ENCODE measurements at regions not wholly inside any gene's neighbourhood (a gene's known extent, or its start where the extent isn't known, plus 50 kb on each side); places are given as distances from the start of the nearest gene placed in this dataset.

DNA sequence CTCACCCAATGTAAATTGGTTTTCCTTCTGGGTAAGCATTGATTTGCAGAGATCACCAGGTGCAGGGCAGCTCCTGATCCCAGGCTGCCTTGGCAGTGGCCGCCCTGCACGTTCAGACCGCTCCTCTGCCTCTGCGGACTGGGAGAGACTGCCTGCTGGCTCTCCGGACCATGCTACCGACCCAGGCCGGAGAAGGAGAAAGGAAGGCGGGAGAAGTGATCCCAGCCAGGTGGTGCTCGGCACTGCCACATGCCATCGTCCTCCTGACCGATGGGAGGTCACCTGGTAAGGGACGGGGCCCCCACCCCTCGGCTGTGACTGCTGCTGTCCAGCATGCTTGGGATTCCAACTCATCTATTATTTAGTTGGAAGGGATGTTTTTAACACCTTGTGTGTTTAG, 108.1 kb upstream of the POU3F3 start:
- DNase-seq (ENCODE audit: extremely low read depth in 1 of 2, low read depth in 1 of 2): no peak

DNA sequence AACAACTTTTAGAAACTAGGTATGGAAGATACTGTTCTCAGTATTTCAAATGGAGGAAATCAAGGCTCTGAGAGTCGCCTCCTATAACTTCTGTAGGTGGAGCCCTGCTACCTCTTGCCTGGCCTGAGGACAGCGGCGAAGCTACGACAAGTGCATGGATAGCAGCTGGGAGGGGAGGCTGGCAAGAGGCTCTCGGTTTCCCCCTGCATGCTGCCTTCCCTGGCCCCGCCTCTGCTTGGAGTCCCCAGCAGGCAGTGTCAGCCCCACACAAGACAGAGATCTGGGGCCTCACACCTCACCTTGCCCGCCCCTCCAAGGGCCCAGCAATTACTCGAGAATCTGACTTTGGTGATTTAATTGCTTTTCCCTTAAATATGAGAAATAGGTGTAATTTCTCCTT, 107.6 kb upstream of the POU3F3 start:
- DNase-seq (ENCODE audit: extremely low read depth in 1 of 2, low read depth in 1 of 2): no peak

DNA sequence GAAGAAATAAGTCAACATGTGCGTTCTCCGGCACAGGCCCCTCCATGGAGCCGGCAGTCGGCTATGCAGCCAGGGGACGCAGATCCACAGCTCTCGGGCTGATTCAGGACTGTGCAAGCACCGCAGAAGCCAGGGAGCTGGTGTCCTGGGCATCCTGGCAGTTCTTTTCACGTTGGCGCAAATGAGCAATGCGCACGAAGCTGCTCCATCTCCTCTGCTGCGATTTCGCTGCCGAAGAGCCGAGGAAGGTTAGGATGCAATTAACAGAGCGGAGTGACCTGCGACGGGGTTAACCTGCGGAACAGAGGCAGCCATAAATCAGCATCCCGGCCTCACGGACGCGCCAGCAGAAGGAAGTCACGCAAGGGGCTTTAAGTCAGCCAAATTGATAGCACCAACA, 107.1 kb upstream of the POU3F3 start:
- DNase-seq (ENCODE audit: extremely low read depth in 1 of 2, low read depth in 1 of 2): no peak

DNA sequence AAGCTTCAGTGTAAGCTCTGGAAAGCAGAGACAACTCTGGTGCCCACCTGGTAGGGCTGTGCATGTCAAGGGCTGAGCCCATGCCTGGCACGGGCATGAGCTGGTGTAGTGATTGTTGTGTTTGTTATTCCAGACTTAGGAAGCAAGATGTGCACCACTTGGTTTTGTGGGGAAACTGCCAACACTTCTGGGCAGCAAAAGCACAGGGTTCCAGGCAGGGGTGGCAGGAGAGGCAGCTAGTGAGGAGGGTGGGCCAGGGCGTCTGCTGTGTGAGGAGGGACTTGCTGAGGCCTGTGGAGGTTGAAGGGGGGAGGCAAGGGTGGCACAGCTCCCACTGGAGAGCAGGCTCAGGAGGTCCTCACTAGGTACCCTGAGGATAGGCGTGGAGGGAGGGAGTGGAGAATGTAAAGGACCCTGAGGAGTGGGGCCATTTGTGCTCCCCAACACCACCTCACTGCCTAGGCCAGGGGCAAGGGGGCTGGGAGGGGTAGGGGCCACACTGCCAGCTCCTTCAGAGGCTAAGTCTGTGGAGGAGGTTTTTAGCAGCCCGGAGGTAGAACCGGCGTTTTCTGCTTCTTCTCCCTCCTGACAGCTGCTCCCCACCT, 104.0 kb upstream of the POU3F3 start:
- DNase-seq (ENCODE audit: extremely low read depth in 1 of 2, low read depth in 1 of 2): no peak

DNA sequence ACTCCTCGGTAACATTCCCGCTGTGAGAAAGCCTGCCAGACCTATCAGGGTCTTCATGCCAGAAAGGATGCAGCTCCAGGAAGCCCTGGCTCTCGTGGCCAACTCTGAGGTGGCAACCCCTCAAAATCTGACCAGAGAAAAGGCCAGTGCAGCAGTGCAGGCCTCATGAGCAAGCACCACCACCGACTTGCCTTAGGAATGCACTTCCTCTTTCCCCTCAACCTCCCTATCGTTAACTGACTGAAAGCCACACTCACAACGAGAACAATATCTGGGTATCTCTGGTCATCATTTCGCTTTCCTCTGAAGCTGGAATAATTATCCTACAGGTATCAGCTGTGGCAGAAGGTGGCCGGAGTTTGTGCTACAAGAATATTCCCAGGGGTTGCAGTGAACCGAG, 101.4 kb upstream of the POU3F3 start:
- DNase-seq (ENCODE audit: extremely low read depth in 1 of 2, low read depth in 1 of 2): no peak

DNA sequence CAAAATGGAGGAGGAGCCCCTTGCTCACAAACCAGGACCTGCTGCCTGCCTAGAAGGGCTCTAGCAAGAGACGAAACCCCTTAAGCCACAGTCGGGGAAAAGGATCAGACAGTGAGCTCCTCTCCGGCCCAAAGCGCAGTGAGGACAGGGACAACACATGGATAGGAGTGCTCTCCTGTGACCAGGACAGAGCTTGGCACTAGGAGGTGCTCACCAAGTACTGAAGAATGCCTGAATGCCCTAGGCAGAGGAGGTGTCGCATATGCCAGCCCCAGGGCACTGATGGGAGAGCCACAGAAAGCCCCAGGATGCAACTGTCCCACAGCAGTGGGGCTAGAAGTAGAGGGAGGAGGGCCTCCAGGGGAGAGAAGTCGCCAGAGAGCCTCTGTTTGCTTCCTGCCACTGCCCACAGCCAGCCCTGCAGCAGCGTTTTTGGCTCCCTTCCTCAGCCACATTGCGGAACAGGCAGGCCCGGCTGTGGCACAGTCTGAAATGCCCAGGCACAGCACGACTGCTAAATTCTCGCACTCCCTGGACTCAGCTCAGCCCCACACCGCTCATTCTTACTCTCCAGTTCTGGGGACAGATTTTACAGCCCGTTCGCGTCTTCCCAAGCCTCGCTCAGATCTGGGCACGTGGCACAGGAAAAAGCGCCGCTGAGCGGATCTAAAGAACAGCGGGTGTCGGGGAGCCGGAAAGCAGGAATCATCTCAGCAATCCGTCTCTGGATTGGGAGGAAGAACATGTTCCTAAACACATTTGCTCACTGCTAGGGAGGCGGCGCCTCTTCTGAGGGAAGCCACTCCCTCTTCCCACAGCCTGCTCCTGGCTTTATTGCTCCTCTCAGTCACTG, 98.7 kb upstream of the POU3F3 start:
- DNase-seq (ENCODE audit: extremely low read depth in 1 of 2, low read depth in 1 of 2): no peak

DNA sequence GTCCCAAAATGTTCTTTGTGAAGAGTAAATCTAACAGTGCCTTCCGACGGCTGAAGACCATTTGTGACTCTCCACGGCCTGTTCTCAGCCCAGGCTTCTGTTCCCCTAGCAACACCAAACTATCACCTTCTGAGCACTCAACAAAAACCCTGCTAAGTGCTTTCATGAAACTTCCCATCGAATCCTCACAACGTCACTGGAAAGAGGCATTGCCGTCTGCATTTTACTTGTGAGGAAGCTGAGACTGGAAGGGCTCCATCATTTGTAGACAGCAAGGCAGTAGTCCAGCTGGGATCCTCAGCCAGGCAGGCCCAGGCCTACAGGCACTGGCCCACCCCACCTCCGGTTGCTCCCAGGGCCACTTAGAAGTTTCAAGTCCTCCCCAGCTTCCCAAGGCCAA, 97.8 kb upstream of the POU3F3 start:
- DNase-seq (ENCODE audit: extremely low read depth in 1 of 2, low read depth in 1 of 2): no peak

DNA sequence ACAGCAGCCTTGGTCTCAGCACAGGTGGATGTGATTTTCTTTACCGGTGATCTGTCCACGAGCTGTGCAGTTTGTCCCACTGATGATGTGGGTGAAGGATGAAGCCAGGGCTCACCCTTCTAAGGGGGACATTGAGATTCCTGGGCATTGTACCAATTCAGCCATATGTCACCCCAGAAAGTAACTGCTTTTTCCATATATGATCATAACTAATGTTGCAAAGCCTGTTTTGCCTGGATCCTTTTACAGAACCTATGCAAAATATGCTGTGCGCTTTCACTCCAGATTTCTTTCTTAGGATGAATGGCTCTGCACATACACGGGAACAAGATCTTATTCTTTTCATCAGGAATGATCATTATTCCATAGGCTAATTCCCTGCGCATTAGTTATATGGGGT, 96.9 kb upstream of the POU3F3 start:
- no peak for DNase-seq (ENCODE audit: extremely low read depth in 1 of 2, low read depth in 1 of 2)

DNA sequence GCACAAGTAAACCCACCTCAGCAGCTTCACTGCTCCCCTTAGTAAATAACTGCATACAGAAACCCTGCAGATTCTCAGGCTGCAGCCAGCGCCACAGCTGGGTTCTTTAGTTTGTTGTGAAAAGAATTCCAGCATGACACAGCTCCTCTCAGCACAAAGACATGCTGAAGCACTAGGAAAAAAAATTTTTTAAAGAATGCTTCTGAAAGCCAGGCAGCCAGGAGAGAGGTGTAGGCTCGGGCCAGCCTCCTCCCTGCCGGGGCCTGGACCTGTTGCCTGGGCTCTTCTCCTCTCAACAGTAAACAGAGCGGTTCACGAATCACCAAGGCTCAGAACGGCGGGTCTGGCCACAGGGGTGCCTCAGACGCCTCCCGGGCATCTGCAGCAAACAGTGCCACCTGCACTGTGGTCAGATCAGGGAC, 95.7 kb upstream of the POU3F3 start:
- no peak for DNase-seq (ENCODE audit: extremely low read depth in 1 of 2, low read depth in 1 of 2)

DNA sequence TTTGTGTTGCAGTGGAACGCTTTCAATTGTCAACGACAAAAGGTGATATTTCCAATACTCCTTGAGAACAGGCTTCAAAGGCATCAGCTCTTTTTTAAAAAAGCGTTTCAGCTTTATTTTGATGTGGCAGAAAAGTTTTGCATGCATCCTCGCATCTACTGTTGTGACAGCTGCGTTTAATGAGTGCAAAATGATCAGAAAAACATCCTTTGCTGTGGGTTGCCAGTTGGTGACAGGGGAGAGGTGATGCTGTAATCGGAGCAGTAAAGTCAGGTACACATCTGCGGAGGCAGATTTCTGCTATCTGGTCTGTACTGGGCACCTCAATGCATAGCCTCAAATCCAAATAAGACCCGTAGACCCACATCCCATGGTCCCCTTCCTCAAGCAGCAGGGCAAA, 91.9 kb upstream of the POU3F3 start:
- no peak for DNase-seq (ENCODE audit: extremely low read depth in 1 of 2, low read depth in 1 of 2)

DNA sequence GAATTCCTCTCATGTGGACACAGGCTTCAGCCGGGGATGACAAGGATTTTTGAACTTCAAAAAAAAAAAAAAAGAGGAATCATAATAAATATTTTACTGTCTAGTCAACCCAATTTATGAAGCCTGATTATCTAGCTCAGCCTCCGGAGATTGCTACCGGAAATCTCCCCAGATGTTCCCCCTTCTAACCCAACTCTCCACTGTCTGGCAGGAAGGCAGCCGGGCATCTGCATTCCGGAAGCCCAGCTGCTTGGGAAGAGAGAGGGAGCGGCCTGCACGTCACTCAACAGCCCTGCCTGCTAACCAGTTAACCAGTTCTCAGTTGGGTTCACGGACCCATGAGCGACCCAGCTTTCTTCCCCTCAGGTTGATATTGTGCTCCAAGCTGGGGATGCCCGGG, 87.2 kb upstream of the POU3F3 start:
- DNase-seq (ENCODE audit: extremely low read depth in 1 of 2, low read depth in 1 of 2): no peak

DNA sequence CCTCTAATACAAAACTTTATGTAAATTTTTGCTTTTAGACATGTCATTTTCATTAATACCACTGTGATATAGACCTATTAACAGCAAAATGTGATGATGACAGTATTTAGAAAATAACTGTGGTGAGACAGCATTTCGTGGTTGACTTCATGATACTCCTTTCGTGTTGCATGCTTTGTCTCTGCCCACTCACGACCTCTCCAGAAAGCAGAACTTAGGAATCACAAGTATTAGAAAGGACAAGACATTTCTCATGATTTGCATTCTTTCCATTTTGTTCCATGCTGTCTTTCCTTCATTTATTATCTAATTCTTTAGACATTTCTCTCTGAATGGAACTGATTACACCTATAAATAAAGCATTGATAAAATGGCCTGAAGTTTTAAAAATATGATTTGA, 85.2 kb upstream of the POU3F3 start:
- DNase-seq (ENCODE audit: extremely low read depth in 1 of 2, low read depth in 1 of 2): no peak

DNA sequence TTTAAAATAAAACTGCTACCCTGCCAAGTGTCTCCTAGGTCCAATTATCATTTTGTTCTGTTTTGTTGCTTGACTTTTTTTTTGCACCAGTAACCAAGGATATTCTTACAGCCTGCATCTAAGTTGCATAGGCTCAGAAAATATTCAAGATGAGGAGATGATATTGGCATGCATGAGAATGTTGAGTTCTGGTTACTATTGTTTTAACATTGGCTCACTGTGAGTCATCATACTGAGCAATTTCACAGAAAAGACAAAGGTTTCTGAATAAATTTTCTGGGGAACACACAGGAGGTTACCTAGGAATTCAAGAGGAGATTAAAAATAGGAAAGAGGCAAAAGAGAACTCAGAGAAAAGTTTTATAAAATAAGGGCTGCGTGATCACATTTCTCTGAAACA, 84.8 kb upstream of the POU3F3 start:
- no peak for DNase-seq (ENCODE audit: extremely low read depth in 1 of 2, low read depth in 1 of 2)

DNA sequence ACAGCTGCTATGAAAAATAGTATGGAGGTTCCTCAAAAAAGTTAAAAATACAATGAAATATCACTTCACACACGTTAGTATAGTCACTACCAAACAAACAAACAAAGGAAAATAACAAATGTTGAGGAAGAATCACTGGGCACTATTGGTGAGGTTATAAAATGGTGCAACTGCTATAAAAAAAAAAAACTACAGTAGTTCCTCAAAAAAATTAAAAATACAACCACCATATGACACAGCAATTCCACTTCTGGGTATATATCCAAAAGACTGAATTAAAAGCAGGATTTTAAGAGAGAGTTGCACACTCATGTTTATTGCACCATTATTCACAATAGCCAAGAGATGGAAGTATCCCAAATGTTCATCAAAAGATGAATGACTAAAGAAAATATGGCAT, 80.9 kb upstream of the POU3F3 start:
- no peak for DNase-seq (ENCODE audit: extremely low read depth in 1 of 2, low read depth in 1 of 2)

DNA sequence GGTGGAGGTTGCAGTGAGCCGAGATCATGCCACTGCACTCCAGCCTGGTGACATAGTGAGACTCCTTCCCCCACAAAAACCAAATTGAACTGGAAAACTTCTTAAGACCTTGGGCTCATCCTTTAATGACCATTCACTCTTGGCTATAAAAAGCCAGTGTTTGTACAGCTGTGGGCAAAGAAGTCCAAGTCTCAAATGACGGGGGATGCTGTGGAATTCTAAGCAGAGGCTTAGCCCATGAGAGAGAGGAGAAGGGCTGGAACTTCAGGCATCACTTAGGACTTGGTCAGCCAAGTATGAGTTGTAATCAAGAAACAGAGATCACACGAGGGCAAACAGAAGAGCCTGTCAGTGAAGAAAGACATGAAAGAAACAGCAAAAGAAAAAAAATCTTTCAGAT, 79.3 kb upstream of the POU3F3 start:
- no peak for DNase-seq (ENCODE audit: extremely low read depth in 1 of 2, low read depth in 1 of 2)

DNA sequence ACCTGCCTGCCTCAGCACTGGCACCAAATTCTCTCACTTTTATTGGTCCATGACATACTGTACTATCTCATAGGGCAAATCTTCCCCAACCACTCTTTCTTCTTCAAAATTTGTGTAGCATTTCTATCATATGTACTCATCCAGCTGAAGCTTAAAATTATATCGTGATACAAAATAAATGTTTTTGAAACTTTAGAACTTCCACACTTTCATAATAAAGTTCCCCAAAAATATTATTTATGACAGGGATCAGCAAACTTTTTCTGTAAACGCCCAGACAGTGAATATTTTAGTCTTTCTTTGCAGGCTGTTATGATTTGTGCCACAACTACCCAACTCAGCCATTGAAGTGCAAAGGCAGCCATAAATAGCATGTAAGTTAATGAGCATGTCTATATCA, 76.2 kb upstream of the POU3F3 start:
- DNase-seq (ENCODE audit: extremely low read depth in 1 of 2, low read depth in 1 of 2): no peak

DNA sequence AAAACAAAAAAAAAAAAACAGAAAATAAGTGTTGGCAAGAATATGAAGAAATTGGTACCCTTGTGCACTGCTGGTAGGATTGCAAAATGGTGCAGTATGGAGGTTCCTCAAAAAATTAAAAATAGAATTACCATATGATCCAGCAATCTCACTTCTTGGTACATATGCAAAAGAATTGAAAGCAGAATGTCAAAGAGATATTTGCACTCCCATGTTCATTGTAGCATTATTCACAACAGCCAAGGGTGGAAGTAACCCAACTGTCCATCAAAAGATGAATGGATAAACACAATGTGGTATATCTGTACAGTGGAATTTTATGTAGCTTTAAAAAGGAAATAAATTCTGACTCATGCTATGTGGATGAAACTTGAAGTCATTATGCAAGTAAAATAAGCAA, 72.8 kb upstream of the POU3F3 start:
- no peak for DNase-seq (ENCODE audit: extremely low read depth in 1 of 2, low read depth in 1 of 2)

DNA sequence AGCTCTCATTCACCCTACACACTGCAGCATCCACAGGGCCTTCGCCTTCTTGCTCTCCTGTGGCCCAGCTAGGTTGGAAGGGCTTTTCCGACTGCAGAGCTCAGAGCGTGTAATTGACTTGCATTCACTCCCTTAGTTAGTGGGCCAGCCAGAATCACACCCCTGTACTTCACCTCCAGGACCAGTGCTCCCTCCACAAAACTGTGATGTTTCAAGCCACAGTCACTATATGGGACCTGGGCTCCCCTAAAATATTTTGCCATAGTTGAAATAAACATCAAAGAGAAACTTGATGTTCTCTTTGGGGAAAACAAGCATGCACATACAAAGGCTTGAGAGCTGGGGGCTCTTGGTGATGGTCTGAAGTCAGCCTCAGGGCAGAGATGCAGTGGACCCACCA, 69.7 kb upstream of the POU3F3 start:
- DNase-seq (ENCODE audit: extremely low read depth in 1 of 2, low read depth in 1 of 2): no peak

DNA sequence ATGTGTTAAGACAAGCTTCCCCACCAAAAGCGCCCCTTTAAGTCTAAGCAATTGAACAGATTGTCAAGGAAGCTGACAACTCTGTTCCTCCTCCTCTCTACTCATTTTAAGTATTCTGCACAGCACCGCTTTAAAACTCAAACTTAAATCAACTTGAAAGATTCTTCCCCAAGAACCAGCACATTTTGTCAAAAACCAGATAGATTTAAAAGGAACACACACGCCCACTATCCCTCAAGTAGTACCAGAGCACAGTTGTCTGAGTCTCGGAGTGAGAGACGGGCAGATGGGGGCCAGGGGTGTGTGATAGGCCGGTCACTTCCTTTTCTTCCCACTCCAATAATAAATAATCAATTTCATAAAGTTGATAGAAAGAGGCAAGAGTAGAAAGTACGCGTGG, 67.7 kb upstream of the POU3F3 start:
- DNase-seq (ENCODE audit: extremely low read depth in 1 of 2, low read depth in 1 of 2): no peak

DNA sequence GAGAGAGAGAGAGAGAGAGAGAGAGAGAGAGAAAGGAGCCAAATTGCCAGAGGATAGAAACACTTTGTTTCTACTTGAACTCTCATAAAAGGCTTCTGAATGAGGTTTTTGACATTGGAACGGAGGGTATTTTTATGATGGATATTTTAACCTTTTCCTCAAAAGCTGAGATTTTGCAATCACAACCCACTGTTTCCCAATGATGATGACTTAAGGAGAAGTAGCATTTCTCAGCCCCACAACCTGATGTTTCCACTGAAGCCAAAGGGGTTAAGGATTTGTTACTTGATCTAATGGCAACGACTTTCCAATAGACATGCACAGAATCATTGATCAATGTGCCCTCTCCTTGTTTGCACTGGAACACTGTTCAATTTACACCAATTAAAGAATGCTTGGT, 67.1 kb upstream of the POU3F3 start:
- no peak for DNase-seq (ENCODE audit: extremely low read depth in 1 of 2, low read depth in 1 of 2)

DNA sequence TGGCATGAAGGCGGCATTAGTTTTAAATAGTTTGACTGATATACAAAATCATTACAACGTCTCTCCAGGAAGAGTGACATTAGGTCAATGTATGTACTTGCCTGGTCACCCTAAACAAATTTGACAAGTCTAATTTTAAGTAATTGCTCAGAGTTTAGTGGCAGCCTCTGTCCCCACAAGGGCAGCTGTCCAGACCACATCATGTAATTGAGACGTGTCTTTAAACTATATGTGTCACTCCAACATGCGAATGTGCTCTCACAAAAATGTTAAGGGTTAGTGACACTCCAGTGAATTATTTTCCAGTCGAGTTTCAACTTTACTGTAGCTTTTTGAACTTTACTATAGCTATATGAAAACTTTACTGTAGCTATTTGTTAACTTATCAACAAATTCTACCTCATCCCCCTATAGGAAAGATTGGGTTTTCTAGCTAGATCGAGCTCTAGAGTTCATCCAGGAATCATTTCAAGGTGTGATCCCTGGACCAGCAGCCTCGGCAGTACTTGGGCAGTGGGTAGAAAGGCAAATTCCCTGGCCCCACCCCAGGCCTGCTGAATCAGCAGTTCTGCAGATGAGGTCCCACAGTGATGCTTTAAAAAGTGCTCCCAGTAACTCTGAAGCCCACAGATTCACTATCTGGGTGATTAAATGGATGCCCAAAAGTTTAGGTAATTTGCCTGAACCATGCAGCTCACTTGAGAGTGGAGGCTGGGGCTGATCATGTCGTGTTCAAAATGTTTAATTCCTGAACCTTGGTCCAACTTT, 66.4 kb upstream of the POU3F3 start:
- no peak for DNase-seq (ENCODE audit: extremely low read depth in 1 of 2, low read depth in 1 of 2)

Data from stimulated activated CD8-positive, alpha-beta memory T cell treated with anti-CD3 and anti-CD28 coated beads, Interleukin-7, amount 100 ng/mL, for 48 hours (primary cell).